ENCODE measurements at regions not wholly inside any gene's neighbourhood (a gene's known extent, or its start where the extent isn't known, plus 50 kb on each side); places are given as distances from the start of the nearest gene placed in this dataset.

DNA sequence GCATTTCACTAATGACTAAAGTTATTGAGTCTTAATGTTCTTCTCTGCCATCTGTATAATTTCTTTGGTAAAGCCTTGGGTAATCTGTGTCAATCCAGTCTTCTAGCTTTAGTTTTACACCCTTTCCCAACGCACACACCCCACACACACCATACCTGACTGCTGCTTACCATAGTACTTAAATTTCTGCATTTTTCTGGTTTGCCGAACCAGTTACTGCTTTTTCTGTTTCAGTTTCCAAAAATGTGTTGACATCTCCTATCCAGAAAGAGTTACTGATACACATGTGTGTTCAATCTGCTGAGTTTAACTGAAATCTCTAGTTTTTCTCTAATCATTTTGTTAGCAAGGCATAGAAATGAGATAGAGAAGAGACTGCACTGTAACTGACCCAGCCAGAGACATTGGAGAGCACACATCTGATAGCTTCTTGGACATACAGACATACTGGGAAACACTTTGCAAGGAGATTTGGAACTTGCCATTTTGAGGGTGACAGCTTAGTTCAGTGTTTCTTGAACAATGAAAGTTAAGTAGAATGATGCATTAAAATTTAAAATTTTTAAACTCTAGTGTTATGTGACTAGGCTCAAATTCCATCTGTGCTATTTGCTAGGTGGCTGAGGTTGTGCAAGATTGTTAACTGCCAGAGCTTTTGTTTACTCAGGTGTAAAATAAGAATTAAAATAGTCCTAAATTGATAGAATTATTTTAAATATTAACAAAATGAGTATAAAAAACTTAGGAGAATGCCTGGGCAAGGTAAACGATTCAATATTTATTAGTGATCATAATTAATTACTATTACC, 807.6 kb downstream of the DNAJB9 start:
- H3K36me3 ChIP-seq (ENCODE audit: control insufficient read depth, insufficient read depth, low read length) = no peaks in the 10 kb centered on the region
- H3K27me3 ChIP-seq (ENCODE audit: control insufficient read depth, insufficient read depth, low read length) = no peaks in the 10 kb centered on the region
- TF ChIP-seq, protein P1, sequence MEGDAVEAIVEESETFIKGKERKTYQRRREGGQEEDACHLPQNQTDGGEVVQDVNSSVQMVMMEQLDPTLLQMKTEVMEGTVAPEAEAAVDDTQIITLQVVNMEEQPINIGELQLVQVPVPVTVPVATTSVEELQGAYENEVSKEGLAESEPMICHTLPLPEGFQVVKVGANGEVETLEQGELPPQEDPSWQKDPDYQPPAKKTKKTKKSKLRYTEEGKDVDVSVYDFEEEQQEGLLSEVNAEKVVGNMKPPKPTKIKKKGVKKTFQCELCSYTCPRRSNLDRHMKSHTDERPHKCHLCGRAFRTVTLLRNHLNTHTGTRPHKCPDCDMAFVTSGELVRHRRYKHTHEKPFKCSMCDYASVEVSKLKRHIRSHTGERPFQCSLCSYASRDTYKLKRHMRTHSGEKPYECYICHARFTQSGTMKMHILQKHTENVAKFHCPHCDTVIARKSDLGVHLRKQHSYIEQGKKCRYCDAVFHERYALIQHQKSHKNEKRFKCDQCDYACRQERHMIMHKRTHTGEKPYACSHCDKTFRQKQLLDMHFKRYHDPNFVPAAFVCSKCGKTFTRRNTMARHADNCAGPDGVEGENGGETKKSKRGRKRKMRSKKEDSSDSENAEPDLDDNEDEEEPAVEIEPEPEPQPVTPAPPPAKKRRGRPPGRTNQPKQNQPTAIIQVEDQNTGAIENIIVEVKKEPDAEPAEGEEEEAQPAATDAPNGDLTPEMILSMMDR (IDR thresholded peaks at IDR 0.05; ENCODE audit: insufficient read depth, low read length, poor library complexity, severe bottlenecking) = no peak
- DNase-seq (ENCODE audit: low read depth) = no peak
- no peak overlapping the region for H3K4me3 ChIP-seq (ENCODE audit: low read depth, low read length)

DNA sequence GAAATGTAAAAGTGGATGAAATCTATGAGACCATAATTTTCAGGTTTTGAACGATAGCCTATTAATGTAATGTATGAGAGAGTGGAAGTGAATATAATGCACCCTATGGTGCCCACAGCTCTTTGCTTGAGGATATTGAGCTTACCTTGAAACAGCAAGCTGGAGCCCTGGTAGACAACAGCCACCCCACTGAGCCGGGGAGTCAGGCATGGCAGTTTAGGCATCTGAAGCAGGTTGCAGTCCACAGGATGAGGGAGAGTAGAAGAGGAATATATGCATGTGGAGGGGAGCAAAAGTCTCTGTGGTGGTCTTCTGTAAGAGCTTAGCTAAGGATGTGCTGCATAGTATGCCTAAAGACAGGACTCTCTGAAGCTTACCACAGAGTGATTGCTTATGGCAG, 817.3 kb downstream of the DNAJB9 start:
- H3K36me3 ChIP-seq (ENCODE audit: control insufficient read depth, insufficient read depth, low read length) = no peaks in the 10 kb centered on the region
- no peak overlapping the region for H3K4me3 ChIP-seq (ENCODE audit: low read depth, low read length)
- no peaks in the 10 kb centered on the region for H3K27me3 ChIP-seq (ENCODE audit: control insufficient read depth, insufficient read depth, low read length)
- TF ChIP-seq, protein P1 (IDR thresholded peaks at IDR 0.05; ENCODE audit: insufficient read depth, low read length, poor library complexity, severe bottlenecking) = no peak
- DNase-seq (ENCODE audit: low read depth) = no peak

DNA sequence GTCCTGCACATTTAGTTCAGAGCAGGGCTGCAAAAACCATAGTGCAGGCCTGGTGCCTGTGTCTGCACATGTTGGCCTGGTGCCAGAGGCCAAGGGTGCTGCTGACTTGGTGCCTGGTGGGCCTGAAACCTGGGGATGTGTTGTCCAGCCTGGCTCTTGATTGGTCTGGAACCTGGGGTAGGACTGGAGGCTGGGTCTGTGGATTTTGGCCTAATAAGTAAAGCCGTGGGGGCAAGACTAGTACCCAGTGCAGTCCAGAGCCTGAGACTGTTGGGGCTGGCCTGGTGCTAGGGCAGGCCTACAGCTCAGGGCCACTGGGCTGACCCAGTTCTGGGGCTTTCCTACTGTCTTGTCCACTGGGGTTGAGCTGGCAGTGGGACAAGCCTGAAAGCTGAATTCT, 817.9 kb downstream of the DNAJB9 start:
- TF ChIP-seq, protein P1 (IDR thresholded peaks at IDR 0.05; ENCODE audit: insufficient read depth, low read length, poor library complexity, severe bottlenecking) = no peak
- no peak overlapping the region for H3K4me3 ChIP-seq (ENCODE audit: low read depth, low read length)
- H3K27me3 ChIP-seq (ENCODE audit: control insufficient read depth, insufficient read depth, low read length) = no peaks in the 10 kb centered on the region
- no peaks in the 10 kb centered on the region for H3K36me3 ChIP-seq (ENCODE audit: control insufficient read depth, insufficient read depth, low read length)
- no peak for DNase-seq (ENCODE audit: low read depth)

DNA sequence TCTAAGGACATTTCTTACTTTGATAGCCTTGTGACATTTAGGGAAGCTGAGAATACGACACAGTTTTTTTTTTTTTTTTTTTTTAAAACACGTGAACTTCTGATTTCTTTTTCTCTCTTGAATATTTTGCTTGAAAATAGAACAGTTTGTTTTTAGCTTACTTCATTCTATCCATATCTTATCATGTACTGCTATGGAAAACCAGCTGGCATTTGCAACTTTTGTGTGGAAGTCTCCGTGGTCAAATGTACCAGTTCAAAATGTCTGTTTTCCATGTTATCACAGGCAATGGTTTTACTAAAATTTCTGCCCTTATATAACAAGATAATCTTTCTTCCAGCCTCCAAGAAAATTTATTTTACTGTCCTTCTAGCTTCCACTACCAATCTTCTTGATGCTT, 821.6 kb downstream of the DNAJB9 start:
- no peak for DNase-seq (ENCODE audit: low read depth)
- Histone ChIP-seq H3K4me3 (ENCODE audit: low read depth, low read length) (no peak overlapping the region), H3K36me3 (ENCODE audit: control insufficient read depth, insufficient read depth, low read length) (no peaks in the 10 kb centered on the region), H3K27me3 (ENCODE audit: control insufficient read depth, insufficient read depth, low read length) (no peaks in the 10 kb centered on the region)
- TF ChIP-seq, protein P1 (IDR thresholded peaks at IDR 0.05; ENCODE audit: insufficient read depth, low read length, poor library complexity, severe bottlenecking) = no peak

DNA sequence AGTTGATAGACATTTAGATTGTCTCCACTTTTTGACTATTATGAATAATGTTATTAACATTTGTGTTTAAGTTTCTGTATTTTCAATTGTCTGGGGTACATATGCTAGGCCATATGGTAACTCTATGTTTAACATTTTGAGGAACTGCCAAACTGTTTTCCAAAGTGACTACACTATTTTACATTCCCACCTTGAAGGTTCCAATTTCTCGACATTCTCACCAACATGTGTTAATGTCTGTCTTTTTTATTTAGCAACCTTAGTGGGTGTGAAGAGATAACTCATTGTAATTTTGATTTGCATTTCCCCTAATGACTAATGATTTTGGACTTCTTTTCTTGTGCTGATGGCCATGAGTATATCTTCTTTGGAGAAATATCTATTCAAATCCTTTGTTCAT, 832.4 kb downstream of the DNAJB9 start:
- no peak for DNase-seq (ENCODE audit: low read depth)
- TF ChIP-seq, protein P1 (IDR thresholded peaks at IDR 0.05; ENCODE audit: insufficient read depth, low read length, poor library complexity, severe bottlenecking) = no peak

DNA sequence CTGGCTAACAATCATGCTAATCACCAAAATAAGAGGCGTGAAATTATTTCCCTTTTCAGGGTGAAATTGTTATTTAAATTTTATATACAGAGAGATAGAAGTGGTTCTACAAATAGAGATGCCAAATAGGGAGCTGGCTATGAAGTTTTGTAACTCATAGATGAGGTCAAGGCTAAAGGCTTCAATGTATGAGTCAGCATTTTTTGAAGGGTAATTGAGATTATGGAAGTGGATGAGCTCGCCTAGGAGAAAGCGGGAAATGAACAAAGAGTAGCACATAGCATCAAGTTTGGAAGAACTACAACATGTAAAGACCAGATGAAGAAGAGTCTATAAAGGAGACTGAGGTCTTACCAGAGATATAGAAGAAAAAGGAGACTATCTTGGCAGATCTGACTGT, 838.1 kb downstream of the DNAJB9 start:
- no peak for DNase-seq (ENCODE audit: low read depth)

More for the DNA sequence above, 832.4 kb downstream of the DNAJB9 start:
- Histone ChIP-seq H3K27me3 (ENCODE audit: control insufficient read depth, insufficient read depth, low read length) (no peaks in the 10 kb centered on the region), H3K4me3 (ENCODE audit: low read depth, low read length) (no peak overlapping the region), H3K36me3 (ENCODE audit: control insufficient read depth, insufficient read depth, low read length) (no peaks in the 10 kb centered on the region)

More for the DNA sequence above, 838.1 kb downstream of the DNAJB9 start:
- H3K4me3 ChIP-seq (ENCODE audit: low read depth, low read length) = no peak overlapping the region
- TF ChIP-seq, protein P1 (IDR thresholded peaks at IDR 0.05; ENCODE audit: insufficient read depth, low read length, poor library complexity, severe bottlenecking) = no peak
- H3K27me3 ChIP-seq (ENCODE audit: control insufficient read depth, insufficient read depth, low read length) = no peaks in the 10 kb centered on the region
- no peaks in the 10 kb centered on the region for H3K36me3 ChIP-seq (ENCODE audit: control insufficient read depth, insufficient read depth, low read length)
